ENCODE measurements at regions not wholly inside any gene's neighbourhood (a gene's known extent, or its start where the extent isn't known, plus 50 kb on each side); places are given as distances from the start of the nearest gene placed in this dataset.

- DNase-seq (no peak), ATAC-seq (no peak)
- Mint-ChIP-seq H3K4me3 (no peak overlapping the region), H3K27me3 (ENCODE audit: low read depth in 2 of 2) (peaks cover 0 to 2% of the 10 kb centered on the region in 2 donors), H3K36me3 (no peaks in the 10 kb centered on the region), H3K27ac (no peak overlapping the region), H3K4me1 (peaks cover 0 to 2% of the 10 kb centered on the region in 2 donors), H3K9me3 (no peaks in the 10 kb centered on the region)
- Histone ChIP-seq H3K9me3 (ENCODE audit: control insufficient read depth, insufficient read depth, low read length) (no peaks in the 10 kb centered on the region), H3K4me3 (ENCODE audit: low read length) (no peak overlapping the region), H3K4me1 (ENCODE audit: control insufficient read depth, insufficient read depth, low read length) (peaks cover 1% of the 10 kb centered on the region), H3K27ac (ENCODE audit: low read length) (no peak overlapping the region), H3K27me3 (ENCODE audit: control insufficient read depth, insufficient read depth, low read length) (no peaks in the 10 kb centered on the region), H3K36me3 (ENCODE audit: control insufficient read depth, insufficient read depth, low read length) (no peaks in the 10 kb centered on the region)
- WGBS (ENCODE audit: insufficient coverage): 100% methylated on average over 1 of the region's 1 CpG
- no peak for TF ChIP-seq CTCF (IDR thresholded peaks at IDR 0.05)
- intact Hi-C loops (cut with micrococcal nuclease): no loop called here
Observed at GRCh38 chr2:177314722-177315264, 50.3 kb upstream of the NFE2L2 start.

- ATAC-seq: no peak
- H3K4me3 ChIP-seq (ENCODE audit: low read length): no peak overlapping the region
- Mint-ChIP-seq H3K27me3 (ENCODE audit: low read depth in 2 of 2) (peaks cover 0 to 2% of the 10 kb centered on the region in 2 donors), H3K4me1 (no peaks in the 10 kb centered on the region), H3K36me3 (no peaks in the 10 kb centered on the region), H3K9me3 (no peaks in the 10 kb centered on the region), H3K4me3 (no peak overlapping the region), H3K27ac (no peak overlapping the region)
- no peaks in the 10 kb centered on the region for H3K4me1 ChIP-seq (ENCODE audit: control insufficient read depth, insufficient read depth, low read length)
- H3K36me3 ChIP-seq (ENCODE audit: control insufficient read depth, insufficient read depth, low read length): no peaks in the 10 kb centered on the region
- H3K27me3 ChIP-seq (ENCODE audit: control insufficient read depth, insufficient read depth, low read length): no peaks in the 10 kb centered on the region
- no peak for TF ChIP-seq CTCF (IDR thresholded peaks at IDR 0.05)
- intact Hi-C loops (cut with micrococcal nuclease): no loop called here
- 97% methylated on average over 3 of the region's 3 CpGs for WGBS (ENCODE audit: insufficient coverage)
- H3K27ac ChIP-seq (ENCODE audit: low read length): no peak overlapping the region
- H3K9me3 ChIP-seq (ENCODE audit: control insufficient read depth, insufficient read depth, low read length): no peaks in the 10 kb centered on the region
- DNase-seq: no peak
Observed at GRCh38 chr2:177315364-177315763, 50.8 kb upstream of the NFE2L2 start.

GRCh38 chr2:177316756-177317155 is 52.2 kb upstream of the NFE2L2 start:
- H3K4me1 ChIP-seq (ENCODE audit: control insufficient read depth, insufficient read depth, low read length): no peaks in the 10 kb centered on the region
- 100% methylated on average over 1 of the region's 1 CpG for WGBS (ENCODE audit: insufficient coverage)
- Mint-ChIP-seq H3K4me3 (no peak overlapping the region), H3K9me3 (no peaks in the 10 kb centered on the region), H3K27ac (no peak overlapping the region), H3K36me3 (no peaks in the 10 kb centered on the region), H3K27me3 (ENCODE audit: low read depth in 2 of 2) (no peaks in the 10 kb centered on the region), H3K4me1 (no peaks in the 10 kb centered on the region)
- no peak for TF ChIP-seq CTCF (IDR thresholded peaks at IDR 0.05)
- H3K36me3 ChIP-seq (ENCODE audit: control insufficient read depth, insufficient read depth, low read length): no peaks in the 10 kb centered on the region
- no peaks in the 10 kb centered on the region for H3K9me3 ChIP-seq (ENCODE audit: control insufficient read depth, insufficient read depth, low read length)
- no peak overlapping the region for H3K4me3 ChIP-seq (ENCODE audit: low read length)
- DNase-seq: no peak
- ATAC-seq: no peak
- H3K27me3 ChIP-seq (ENCODE audit: control insufficient read depth, insufficient read depth, low read length): no peaks in the 10 kb centered on the region
- no peak overlapping the region for H3K27ac ChIP-seq (ENCODE audit: low read length)
- intact Hi-C loops (cut with micrococcal nuclease): no loop called here

GRCh38 chr2:177317443-177317842 is 52.9 kb upstream of the NFE2L2 start:
- no peak overlapping the region for H3K4me3 Mint-ChIP-seq
- no peaks in the 10 kb centered on the region for H3K4me1 Mint-ChIP-seq
- H3K4me3 ChIP-seq (ENCODE audit: low read length): no peak overlapping the region
- ATAC-seq (no peak), DNase-seq (no peak)
- H3K27me3 ChIP-seq (ENCODE audit: control insufficient read depth, insufficient read depth, low read length): no peaks in the 10 kb centered on the region
- intact Hi-C loops (cut with micrococcal nuclease): no loop called here
- no peaks in the 10 kb centered on the region for H3K9me3 Mint-ChIP-seq
- TF ChIP-seq CTCF (IDR thresholded peaks at IDR 0.05): no peak
- no peak overlapping the region for H3K27ac ChIP-seq (ENCODE audit: low read length)
- no peaks in the 10 kb centered on the region for H3K27me3 Mint-ChIP-seq (ENCODE audit: low read depth in 2 of 2)
- H3K27ac Mint-ChIP-seq: no peak overlapping the region
- H3K9me3 ChIP-seq (ENCODE audit: control insufficient read depth, insufficient read depth, low read length): no peaks in the 10 kb centered on the region
- no peaks in the 10 kb centered on the region for H3K36me3 Mint-ChIP-seq
- H3K4me1 ChIP-seq (ENCODE audit: control insufficient read depth, insufficient read depth, low read length): no peaks in the 10 kb centered on the region
- no peaks in the 10 kb centered on the region for H3K36me3 ChIP-seq (ENCODE audit: control insufficient read depth, insufficient read depth, low read length)

Data from natural killer cell (primary cell).